Stimulated activated CD8-positive, alpha-beta memory T cell treated with anti-CD3 and anti-CD28 coated beads, Interleukin-7, amount 100 ng/mL, for 1 hour (primary cell): ENCODE measurements at regions not wholly inside any gene's neighbourhood (a gene's known extent, or its start where the extent isn't known, plus 50 kb on each side); places are given as distances from the start of the nearest gene placed in this dataset.
"Not testable (repeated sequence)": the region's sequence is repeated elsewhere in the genome, so short reads cannot be mapped to it uniquely, and the experiment has no call there.

ENCODE experiments used
- DNase-seq, 2 donors: peaks; one replicate each; pipeline ENCODE4 v3.0.0-alpha.2; 2020; ENCODE audit warnings: low read depth in 2 of 2

DNA sequence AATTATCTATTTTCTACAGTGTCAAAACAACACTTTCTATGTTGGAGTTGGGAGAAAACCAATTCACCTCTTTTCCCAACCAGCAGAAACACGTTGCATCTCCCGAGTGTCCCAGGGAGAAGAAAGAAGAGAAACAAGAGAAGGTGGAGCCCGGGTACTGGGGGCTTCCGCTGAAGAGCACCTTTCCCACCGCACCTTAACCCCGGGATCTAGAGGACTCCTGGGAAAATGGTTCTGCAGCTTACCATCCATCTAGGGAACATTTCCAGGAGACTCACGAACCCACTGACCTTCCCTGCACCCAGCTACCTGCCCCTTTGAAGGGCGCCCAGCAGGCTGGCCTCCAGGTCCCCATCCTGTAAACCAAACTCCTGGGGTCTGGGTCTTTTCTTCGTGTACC lies 346.8 kb downstream of the TCERG1L start:
- DNase-seq = no peak

DNA sequence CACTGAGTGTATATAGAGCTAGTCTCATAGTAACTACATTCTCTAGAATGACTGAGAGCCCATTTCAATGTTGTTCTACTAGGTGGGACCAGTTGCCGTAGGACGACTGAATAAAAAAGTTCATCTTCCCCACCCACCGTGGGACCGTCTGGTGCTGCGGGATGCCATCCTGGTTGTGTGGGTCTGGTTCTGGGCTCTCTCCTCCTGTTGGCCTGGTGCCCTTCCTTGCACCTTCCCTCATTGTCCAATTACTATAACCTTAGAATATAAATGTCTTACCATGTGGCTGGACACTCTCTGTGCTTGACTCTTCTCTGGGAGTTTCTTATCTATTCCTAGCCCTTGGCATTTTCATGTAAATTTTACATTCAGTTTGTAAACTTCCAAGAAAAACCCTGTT lies 344.4 kb downstream of the TCERG1L start:
- DNase-seq = no peak

DNA sequence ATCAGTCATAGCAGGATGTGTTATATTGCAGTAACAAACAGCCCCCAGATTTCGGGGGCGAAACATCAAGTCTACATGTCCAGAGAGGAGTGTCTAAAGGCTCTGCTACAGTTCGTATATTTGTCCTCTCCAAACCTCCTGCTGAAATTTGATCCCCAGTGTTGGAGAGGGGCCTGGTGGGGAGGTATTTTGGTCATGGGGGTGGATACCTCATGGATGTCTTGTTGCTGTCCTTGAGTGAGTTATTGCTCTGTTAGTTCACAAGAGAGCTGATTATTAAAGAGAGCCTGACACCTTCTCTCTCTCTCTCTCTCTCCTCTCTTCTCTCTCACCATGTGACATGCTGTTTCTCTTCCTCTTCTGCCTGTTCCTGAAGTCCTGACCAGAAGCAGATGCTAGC lies 343.7 kb downstream of the TCERG1L start:
- DNase-seq = no peak

DNA sequence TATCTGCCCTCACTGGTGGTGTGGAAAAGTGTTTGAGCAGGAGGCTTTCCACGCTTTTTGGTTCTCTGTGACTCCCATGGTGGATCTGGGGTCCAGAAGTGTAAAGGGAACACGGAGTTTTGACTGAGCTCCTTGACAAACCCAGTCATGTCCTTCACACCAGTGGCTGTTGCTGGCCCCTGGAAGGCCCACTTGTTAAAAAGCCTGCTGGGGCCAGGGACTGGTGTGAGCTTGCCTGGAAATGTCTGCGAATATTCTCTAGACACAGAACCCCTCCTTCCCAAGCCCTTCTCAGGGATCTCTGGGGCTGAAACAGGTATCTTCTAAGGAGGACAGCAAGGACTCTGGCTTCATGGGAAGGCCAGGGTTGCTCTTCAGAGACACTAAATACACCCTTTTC lies 343.0 kb downstream of the TCERG1L start:
- DNase-seq = no peak

DNA sequence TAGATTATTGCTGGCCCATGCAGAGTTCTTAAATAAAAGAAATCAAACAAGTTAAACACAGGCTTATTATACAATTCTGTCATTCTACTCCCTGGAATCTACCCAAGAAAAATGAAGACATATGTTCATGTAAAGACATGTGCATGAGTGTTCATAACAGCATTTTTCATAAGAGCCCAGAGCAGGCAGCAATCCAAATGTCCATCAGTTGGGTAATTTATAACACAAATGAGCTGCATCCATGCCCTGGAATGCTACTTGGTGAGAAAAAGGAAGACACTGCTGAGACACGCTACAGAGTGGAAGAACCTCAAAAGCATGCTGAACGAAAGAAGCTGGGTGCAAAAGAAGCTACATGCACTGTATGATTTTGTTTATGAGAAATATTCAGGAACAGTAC lies 342.6 kb downstream of the TCERG1L start:
- no peak for DNase-seq

DNA sequence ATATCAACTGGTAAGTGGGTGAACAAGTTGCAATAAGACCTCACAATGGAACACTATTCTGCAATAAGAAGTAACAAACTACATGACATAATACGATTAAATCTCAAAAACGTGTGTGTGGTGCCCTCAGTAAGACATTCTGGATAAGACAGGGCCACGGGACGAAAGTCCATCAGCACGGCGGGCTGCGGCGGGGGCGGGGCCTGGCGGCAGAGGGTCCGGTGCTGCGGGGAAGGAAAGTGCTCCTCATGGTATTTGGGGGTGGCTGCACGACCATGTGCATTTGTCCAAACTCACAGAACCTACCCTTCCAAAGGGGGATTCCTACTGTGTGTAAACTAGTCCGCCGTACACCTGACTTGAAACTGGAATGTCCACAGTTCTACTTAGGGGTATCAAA lies 341.8 kb downstream of the TCERG1L start:
- no peak for DNase-seq

DNA sequence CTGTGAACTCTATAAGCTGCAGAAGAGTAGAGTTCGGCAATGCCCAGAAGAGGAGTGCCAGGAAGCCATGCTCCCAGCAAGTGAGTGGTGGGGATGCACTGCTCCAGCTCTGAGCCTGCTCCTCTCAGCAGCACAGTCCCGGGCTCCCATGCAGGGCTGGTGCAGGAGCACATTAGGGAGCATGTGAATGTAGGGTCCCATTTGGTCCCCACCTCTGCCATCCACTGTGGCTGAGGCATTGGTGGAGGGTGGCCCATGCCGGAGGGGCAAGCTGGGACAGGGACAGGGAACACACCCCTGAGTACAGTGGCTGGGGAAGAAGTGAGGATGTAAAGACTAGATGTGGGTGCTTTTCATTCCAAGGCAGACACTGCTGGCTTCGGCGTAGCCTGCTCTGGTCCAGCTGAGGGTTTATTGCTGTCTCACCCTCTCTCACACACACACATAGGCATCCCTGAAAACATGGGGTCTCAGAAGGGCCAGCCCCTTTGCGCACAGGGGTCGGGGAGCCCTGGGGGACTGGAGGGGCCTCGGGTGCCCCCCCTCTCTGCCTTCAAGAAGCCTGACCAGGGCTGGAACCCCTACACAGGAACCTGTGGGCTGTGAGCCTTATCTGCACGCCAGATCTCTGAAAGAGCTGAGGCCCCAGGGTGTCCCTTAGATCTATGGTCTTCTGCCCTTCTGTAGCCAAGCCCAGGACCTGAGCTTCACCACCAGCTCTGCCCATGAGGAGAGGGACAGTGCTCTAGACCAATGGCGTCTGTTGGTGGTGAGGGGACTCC lies 341.0 kb downstream of the TCERG1L start:
- no peak for DNase-seq

DNA sequence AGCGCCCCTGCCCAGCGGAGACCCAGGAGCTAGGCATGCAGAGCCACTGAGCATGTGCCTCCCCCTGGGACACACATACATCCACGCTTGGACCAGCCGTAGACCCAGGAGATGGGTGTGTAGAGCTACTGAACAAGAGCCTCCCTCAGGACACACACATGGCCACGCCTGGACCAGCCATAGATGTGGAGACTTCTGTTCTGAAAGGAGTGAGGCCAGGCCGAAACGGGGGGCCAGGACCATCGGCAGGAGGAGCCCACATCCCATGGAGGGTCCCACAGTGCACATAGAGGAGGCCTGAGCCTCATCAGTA lies 340.4 kb downstream of the TCERG1L start:
- DNase-seq = no peak

DNA sequence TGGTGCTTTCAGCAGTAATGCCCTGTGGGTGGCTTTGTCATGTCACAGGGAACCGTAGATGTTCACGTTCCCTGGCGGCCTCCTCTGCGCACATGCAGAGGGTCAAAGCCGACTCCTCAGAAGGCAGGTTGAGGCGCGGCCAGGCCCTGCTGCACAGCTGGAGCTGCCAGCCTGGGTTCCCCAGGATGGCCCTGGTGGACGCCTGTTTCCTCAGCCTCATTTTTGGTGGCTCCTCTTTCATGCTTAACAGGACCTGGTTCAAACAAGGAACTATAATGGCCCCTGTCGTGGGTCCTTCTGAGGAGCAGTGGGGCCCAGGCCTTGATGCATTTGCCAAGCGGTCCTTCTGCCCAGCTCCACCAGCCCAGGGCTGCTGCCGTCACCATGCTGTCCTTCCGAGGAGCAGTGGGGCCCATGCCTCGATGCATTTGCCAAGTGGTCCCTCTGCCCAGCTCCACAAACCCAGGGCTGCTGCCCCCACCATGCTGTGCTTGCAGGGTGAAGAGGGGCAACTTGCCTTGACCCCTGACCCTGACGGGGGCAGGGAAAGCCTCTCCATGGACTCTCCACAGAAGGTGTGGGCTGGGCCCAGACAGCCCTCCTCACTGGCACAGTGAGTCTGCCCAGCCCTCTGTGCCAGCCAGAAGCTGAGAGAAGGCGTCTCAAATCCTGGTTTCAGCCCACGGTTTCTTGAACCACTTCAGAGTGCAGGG lies 338.2 kb downstream of the TCERG1L start:
- no peak for DNase-seq

DNA sequence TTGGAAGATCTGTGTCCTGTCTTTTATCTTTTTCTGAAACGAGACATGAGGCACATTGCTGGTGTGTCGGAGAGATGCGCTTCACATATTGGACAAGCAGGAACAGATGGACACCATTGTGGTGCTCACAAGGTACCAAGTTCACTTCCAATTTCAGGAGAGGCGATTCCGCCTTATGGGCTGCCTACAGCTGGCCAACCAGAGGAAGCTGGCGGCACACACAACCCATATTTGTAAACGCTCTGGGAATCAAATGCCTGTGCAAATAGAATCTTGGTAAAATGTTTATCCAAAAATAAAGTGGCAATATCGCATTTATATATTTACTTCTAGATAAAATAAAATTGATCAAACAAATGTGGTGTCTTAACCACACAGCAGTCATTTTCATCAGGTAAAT lies 337.4 kb downstream of the TCERG1L start:
- no peak for DNase-seq

DNA sequence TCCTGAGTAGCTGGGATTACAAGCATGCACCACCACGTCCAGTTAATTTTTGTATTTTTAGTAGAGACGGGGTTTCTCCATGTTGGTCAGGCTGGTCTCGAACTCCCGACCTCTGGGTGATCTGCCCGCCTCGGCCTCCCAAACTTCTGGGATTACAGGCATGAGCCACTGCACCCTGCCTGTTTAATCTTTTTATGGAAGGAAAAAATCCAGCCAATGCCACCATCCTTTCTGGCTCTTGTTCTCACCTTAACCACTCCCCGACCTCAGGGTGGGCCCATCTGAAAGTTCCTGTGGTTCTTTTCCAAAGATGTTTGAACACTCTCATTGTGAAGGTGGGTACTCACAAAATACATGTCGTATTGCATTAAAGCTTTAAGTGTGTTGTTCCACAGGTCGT lies 336.2 kb downstream of the TCERG1L start:
- not testable (repeated sequence) for DNase-seq

DNA sequence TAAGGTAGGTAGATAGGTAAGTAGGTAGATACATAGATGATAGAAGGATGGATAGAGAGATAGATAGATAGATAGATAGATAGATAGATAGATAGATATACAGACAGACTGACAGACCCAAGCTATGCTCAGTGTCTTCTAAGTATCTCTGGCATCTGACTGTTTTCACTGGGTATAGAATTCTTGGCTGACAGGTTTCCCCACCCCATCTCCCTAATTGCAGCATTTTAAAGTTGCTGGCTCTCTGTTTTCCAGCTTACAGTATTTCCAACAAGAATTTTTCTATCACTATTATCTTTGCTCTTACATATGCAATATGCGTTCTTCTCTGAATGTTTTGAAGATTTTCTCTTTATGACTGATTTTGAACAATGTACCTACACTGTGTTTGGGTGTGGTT lies 328.7 kb downstream of the TCERG1L start:
- DNase-seq = no peak

DNA sequence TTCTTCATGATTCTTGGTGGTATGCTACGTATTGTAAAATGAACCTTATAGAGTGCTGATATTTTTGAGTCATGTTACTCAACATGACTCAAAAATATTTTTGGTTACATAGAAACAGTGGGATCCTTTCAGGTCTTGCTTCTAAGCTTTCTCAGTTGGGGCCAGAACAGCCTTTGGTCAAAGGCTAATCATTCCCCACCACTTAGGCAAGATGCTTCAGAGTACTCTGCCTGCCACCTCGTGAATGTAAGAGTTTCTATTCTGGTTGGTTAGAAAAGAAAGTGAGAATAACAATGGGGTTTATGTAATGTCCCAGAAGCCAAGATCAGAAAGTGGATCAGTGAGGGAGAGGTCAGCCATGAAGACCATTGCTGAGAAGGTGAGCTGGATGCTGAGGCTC lies 327.8 kb downstream of the TCERG1L start:
- DNase-seq = no peak

DNA sequence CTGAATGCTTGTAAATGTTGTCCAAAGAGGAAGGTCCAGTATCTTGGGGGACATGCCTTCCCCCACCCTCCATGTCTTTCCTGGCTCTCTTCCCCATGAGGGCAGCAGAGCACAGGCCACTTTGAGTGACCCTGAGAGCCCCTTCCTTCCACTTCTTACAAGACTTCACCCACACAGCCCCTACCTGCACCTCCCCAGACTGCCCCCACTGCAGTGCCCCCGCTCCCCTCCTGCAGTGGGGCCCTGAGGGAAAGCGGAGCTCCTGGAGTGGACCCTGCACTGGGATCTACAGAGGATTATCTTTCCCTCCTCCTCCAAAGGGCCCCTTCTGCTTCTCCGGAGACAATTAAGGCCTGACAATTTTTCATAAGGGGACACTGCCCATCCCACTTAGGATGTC lies 326.8 kb downstream of the TCERG1L start:
- no peak for DNase-seq

DNA sequence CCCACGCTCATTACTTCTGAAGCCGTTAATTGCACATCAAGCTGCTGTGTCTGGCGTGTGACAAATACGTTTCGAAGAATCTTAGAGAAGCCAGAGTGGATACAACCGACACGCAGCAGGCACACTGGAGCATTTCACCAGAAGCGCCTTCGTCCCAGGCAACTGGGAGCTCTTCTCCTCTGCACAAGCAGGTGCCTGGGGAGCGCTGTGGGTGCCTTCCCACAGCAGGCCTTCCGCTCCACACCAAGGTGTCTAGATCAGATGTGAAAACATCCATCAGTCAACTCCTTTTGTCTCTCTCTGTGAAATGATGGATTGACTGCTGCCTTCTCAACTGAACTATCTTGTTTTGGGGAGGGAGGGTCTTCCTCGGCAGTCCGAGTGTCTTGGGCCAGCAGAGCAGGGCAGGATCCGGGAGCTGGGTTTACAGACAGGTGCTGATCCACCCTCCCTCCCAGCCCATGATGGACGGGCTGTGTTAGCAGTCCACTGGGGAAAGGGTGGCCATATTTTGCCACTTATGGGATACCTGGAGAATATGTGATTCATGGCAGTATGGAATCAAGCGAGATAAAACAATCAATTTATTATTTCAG lies 326.3 kb downstream of the TCERG1L start:
- DNase-seq = no peak

DNA sequence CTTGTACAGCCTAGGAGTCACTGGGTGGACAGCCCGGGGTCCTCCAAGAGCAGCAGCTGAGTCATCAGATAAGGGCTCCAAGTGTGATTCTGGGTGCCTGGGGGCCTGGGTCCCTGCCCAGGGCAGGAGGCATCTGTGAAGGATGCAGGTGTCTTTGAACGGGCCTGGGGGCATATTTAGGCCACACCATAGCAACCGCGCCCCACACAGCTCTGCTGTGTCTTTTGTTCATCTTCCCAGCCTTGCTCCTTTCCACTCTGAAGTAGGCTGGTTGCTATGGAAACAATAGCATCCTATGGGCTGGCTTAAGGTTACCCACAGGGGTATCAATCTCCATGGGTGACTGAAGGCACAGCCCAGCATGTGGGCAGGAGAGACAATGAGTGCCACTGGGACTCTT lies 324.7 kb downstream of the TCERG1L start:
- DNase-seq = no peak

DNA sequence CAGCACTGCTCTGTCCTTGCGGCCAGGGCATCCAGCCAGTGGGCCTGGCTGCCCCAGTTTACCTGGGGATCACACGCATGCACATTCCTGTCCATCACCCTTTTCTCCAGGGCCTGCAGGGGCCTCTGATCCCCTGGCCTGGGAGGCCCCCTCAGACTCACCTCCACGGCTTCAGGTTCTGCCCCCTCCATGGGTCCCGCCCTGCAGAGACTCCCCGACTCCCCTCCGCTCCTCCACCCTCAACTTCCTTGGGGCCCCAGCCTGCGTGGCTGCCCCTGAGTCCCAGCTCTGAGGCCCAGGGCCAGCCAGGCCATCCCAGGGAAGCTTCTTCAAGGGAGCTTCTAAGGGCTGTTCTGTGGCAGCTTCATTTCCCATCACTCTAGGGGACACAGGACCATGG lies 324.1 kb downstream of the TCERG1L start:
- no peak for DNase-seq

DNA sequence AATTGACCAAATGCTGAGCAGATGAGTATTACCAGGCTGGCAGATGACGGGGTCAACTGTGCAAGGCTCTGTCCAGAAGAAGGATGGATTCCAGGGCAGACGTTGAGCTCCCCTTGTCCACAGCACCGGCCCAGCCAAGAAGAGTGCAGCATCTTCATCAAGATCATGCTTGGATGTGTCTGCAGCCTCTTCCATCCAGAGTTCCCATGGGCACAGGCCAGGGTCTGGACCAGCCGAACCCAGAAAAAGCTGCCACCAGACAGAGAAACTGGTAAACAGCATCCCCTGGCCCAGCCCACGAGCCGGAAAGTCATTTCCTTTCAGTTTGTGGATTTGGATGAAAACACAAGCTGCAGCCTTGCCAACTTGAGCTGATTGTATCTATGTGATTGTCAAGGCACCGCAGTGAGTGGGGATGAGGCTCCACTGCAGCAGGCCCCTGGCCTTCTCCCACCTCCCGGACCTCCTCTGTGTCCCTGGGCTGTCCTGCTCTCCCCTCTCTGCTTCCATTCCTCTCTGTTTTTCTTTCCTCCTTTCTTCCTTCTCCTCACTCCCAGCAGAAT lies 321.8 kb downstream of the TCERG1L start:
- DNase-seq = no peak

DNA sequence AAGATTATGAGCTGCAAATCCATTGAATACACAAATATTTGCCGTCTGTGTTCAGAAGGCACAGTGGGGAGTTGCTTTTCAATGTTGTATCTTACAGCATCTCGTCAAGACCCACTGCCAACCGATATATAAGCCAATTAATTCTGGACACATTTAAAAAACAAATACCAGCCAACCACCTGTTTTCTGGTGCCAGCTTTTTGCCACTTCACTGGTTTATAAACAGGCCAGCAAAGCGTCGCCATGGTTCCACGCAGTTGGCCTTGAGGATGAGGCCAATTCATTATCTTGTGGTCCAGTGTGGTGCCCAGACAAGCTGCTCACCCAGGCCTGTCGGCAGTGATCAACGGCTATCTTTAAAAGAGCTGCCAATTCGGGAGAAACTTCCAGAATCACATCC lies 321.0 kb downstream of the TCERG1L start:
- DNase-seq = no peak

DNA sequence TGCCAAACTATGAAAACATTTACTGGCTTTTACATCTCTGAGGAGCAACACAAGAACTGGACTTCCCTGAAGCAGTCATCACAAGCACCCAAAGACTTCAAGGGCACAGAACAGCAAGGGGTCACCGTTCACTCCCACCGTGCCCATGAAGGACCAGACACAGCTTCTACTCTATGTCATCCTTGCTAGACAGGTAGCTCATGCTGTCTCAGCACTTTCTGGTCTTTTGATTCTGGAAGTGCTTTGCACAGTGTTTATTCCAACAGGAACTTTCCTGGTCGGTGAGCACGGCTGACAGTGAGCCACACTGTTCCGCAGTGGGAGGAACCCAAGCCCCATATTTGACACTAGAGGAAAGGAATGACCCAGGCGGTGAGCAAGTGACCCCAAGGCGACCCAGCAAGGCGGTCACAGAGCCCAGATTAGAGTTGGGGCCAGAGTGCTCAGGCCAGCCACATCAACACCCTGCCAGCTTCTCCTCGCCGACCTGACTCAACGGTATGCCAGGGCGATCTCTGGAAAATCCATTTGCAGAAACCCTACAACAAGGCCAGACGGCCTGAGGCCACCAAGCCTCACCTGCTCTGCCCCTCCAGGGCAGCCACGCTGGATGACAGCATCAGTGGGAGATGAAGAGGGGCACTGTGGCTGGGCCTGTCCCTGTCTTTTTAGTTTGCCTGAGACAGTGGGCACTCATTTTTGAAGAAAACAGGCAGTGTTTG lies 318.6 kb downstream of the TCERG1L start:
- DNase-seq = no peak

DNA sequence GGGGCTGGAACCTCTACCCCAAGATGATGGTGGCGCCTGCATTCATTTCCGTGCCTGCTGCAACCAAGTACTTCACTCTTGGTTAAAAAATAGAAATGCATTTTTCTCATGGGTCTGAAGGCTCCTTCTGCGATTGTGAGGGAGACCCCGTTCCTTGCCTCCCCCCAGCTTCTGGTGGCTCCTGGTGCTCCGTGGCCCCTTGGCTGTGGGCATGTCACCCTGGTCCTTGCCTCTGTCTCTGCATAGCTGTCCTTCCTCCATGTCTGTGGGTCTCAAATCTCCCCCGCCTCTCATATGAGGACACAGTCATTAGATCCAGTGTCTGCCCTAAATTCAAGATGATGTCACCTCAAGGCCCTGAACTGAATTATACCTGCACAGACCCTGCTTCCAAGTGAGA lies 317.9 kb downstream of the TCERG1L start:
- DNase-seq = no peak

DNA sequence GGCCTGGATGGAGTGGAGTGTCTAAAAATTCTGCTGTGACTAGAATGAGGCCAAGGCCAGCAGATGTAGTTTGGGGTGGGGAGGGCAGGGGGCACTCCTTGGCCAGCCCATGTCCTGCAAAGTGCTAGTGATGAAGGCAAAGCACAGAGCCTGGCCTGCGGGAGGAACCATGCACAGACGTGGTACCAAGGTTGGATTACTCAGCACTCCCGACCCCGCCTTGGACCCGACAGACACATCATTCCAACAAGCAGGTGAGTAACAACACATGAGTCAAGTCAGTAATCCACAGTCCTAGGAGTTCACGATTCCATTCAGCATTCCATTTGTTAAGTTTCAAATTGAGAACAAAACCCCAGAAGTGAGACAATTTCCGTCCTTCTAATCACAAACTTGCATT lies 317.3 kb downstream of the TCERG1L start:
- no peak for DNase-seq
